Caco-2 (cell line): ENCODE measurements at regions not wholly inside any gene's neighbourhood (a gene's known extent, or its start where the extent isn't known, plus 50 kb on each side); places are given as distances from the start of the nearest gene placed in this dataset.

Source experiments
- BruUV-seq: library from RNA; stranded (reverse); fragments of 400-500 nt; replicated peaks from 2 replicates; lab custom pipeline; 2021; lab: Mats Ljungman, UMichigan
- CTCF ChIA-PET: fragments of 300-600 bp; sonication (Branson Sonifier 250); formaldehyde crosslinking; loops from one replicate; lab custom pipeline; 2022; ENCODE audit warnings: antibody characterized with exemption; lab: Charles Lee
- POLR2A ChIA-PET: fragments of 300-600 bp; sonication (Branson Sonifier 250); formaldehyde crosslinking; loops from one replicate; lab custom pipeline; 2022; ENCODE audit warnings: antibody characterized with exemption; lab: Charles Lee
- DNase-seq, 2 experiments: peaks; one replicate each; pipeline versions ENCODE4 v3.0.0 to v3.0.0-alpha.2; 2020 to 2022
- H3K27me3 ChIP-seq: replicated peaks from 2 replicates; pipeline ENCODE4 v1.6.0; 2011; ENCODE audit warnings: low read length; ENCODE audit not compliant: control insufficient read depth, insufficient read depth
- H3K36me3 ChIP-seq: 2 replicates; pipeline ENCODE4 v1.5.1; 2011; ENCODE audit warnings: low read length; ENCODE audit not compliant: control insufficient read depth, insufficient read depth
- H3K4me1 ChIP-seq: fragments of 250-450 bp; sonication (Bioruptor Pico); 2 replicates; pipeline ENCODE4 v1.5.1; 2020; ENCODE audit warnings: mild to moderate bottlenecking
- H3K4me3 ChIP-seq: 2 replicates; pipeline ENCODE4 v1.5.1; 2011; ENCODE audit warnings: low read depth, mild to moderate bottlenecking, control low read depth, low read length
- H3K9me3 ChIP-seq: fragments of 250-450 bp; sonication (Bioruptor Pico); 2 replicates; pipeline ENCODE4 v1.5.1; 2020; ENCODE audit warnings: mild to moderate bottlenecking, moderate library complexity
- H3K27ac Mint-ChIP-seq: one replicate; pipeline ENCODE4 v1.8.0; 2022; ENCODE audit warnings: mixed read lengths; ENCODE audit not compliant: unreplicated experiment
- H3K27me3 Mint-ChIP-seq: one replicate; pipeline ENCODE4 v1.8.0; 2022; ENCODE audit warnings: mixed read lengths; ENCODE audit not compliant: insufficient read depth, unreplicated experiment
- H3K36me3 Mint-ChIP-seq: one replicate; pipeline ENCODE4 v1.8.0; 2022; ENCODE audit warnings: mild to moderate bottlenecking, mixed read lengths; ENCODE audit not compliant: insufficient read depth, unreplicated experiment
- H3K4me1 Mint-ChIP-seq: one replicate; pipeline ENCODE4 v1.8.0; 2022; ENCODE audit warnings: low read depth, mixed read lengths; ENCODE audit not compliant: unreplicated experiment
- H3K4me3 Mint-ChIP-seq: one replicate; pipeline ENCODE4 v1.8.0; 2022; ENCODE audit warnings: mild to moderate bottlenecking, moderate library complexity, mixed read lengths; ENCODE audit not compliant: unreplicated experiment
- H3K9me3 Mint-ChIP-seq: one replicate; pipeline ENCODE4 v1.8.0; 2022; ENCODE audit warnings: mixed read lengths; ENCODE audit not compliant: unreplicated experiment
- intact Hi-C: fragments of 100-400 bp; cut with micrococcal nuclease; formaldehyde crosslinking; loops from one replicate; pipeline ENCODE4 v1.10.0; 2022; ENCODE audit not compliant: unreplicated experiment
- TF ChIP-seq, protein P1 (sequence below), 2 experiments: fragments of 200-600 bp in 1 of 2; IDR thresholded peaks; 1 replicate in 1 of 2; 2 replicates in 1 of 2; pipeline versions ENCODE4 v1.5.1 to v1.8.0; 2011 to 2022; ENCODE audit warnings: antibody characterized with exemption in 1 of 2, control low read depth in 1 of 2, inconsistent platforms in 1 of 2, low read depth in 1 of 2, low read length in 1 of 2, mild to moderate bottlenecking in 1 of 2, moderate library complexity in 1 of 2; ENCODE audit not compliant: insufficient read depth in 1 of 2, severe bottlenecking in 1 of 2, unreplicated experiment in 1 of 2

DNA sequence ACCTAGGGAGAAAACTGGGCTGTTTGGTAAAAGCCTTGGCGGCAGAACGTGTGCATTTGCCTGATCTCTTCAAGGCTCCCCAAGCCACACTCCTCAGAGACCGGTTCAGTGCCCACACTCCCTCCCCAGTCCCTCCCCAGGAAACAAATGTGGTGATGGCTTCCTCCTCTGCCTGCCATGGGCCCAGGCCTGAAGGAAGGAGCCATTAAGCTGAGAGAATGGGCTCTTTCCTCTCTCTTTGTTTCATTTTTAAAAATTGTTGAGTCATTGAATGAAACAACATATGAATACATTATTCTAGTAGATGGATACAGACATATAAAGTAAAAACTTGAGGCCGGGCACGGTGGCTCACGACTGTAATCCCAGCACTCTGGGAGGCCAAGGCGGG lies 50.6 kb upstream of the YWHAQ start:
- intact Hi-C loops: no loop called here
- CTCF ChIA-PET: no interaction called here
- Mint-ChIP-seq H3K36me3 (no peaks in the 10 kb centered on the region), H3K4me3 (no peak overlapping the region), H3K4me1 (no peaks in the 10 kb centered on the region), H3K27me3 (no peaks in the 10 kb centered on the region), H3K9me3 (no peaks in the 10 kb centered on the region), H3K27ac (no peak overlapping the region)
- H3K27me3 ChIP-seq: no peaks in the 10 kb centered on the region
- H3K4me3 ChIP-seq: no peak overlapping the region
- H3K9me3 ChIP-seq: no peaks in the 10 kb centered on the region
- no peaks in the 10 kb centered on the region for H3K36me3 ChIP-seq
- DNase-seq: no peak
- H3K4me1 ChIP-seq: no peaks in the 10 kb centered on the region
- POLR2A ChIA-PET: no interaction called here
- TF ChIP-seq, protein P1, sequence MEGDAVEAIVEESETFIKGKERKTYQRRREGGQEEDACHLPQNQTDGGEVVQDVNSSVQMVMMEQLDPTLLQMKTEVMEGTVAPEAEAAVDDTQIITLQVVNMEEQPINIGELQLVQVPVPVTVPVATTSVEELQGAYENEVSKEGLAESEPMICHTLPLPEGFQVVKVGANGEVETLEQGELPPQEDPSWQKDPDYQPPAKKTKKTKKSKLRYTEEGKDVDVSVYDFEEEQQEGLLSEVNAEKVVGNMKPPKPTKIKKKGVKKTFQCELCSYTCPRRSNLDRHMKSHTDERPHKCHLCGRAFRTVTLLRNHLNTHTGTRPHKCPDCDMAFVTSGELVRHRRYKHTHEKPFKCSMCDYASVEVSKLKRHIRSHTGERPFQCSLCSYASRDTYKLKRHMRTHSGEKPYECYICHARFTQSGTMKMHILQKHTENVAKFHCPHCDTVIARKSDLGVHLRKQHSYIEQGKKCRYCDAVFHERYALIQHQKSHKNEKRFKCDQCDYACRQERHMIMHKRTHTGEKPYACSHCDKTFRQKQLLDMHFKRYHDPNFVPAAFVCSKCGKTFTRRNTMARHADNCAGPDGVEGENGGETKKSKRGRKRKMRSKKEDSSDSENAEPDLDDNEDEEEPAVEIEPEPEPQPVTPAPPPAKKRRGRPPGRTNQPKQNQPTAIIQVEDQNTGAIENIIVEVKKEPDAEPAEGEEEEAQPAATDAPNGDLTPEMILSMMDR (IDR thresholded peaks at IDR 0.05; ENCODE audit: insufficient read depth in 1 of 2, low read depth in 1 of 2, low read length in 1 of 2, severe bottlenecking in 1 of 2, unreplicated experiment in 1 of 2): no peak
- no TSS peak for BruUV-seq

DNA sequence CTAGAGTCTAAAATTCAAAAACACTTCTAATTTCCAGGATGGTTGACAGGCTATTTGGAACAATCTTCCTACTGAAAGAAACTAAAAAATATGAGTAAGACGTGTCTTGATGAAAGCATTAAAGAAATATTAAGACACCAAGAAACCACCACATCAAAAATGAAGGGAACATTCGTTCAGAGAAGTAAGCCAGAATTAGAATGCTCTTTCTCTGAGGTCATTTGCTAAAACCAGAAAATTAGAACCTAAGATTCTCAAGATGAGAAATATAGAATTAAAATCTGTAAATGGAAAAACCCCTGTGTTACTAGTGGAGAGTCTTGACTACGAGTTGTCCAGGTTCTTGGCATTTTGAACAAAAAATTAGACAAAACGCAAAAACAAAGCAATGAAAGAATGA lies 54.8 kb upstream of the YWHAQ start:
- H3K27me3 Mint-ChIP-seq: no peaks in the 10 kb centered on the region
- Histone ChIP-seq H3K9me3 (no peaks in the 10 kb centered on the region), H3K27me3 (no peaks in the 10 kb centered on the region), H3K4me1 (no peaks in the 10 kb centered on the region), H3K36me3 (no peaks in the 10 kb centered on the region), H3K4me3 (no peak overlapping the region)
- no peaks in the 10 kb centered on the region for H3K9me3 Mint-ChIP-seq
- DNase-seq: no peak
- ChIA-PET CTCF (no interaction called here), POLR2A (no interaction called here)
- H3K4me3 Mint-ChIP-seq: no peak overlapping the region
- intact Hi-C loops: no loop called here
- no peaks in the 10 kb centered on the region for H3K36me3 Mint-ChIP-seq
- no TSS peak for BruUV-seq
- H3K4me1 Mint-ChIP-seq: no peaks in the 10 kb centered on the region
- TF ChIP-seq, protein P1 (IDR thresholded peaks at IDR 0.05; ENCODE audit: insufficient read depth in 1 of 2, low read depth in 1 of 2, low read length in 1 of 2, severe bottlenecking in 1 of 2, unreplicated experiment in 1 of 2): no peak
- no peak overlapping the region for H3K27ac Mint-ChIP-seq

DNA sequence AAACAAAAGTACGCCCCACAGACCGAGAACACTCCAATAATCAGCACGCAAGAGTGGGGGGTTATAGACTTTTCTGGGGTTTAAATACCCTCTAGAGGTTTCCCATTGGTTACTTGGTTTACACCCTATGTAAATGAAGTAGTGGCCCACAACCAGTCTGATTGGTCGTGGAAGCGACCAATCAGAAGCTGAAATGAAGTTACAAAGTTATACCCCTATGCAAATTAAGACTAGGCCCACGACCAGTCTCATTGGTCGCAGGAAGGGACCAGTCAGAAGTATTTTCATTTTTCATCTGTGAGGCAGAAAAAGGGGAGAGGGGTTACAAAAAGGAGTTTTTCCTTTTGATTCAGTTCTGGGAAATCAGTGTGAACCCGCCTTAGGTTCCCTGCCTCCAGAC lies 55.3 kb upstream of the YWHAQ start:
- CTCF ChIA-PET: no interaction called here
- Mint-ChIP-seq H3K36me3 (no peaks in the 10 kb centered on the region), H3K4me1 (no peaks in the 10 kb centered on the region), H3K4me3 (no peak overlapping the region), H3K27ac (no peak overlapping the region), H3K27me3 (no peaks in the 10 kb centered on the region), H3K9me3 (no peaks in the 10 kb centered on the region)
- Histone ChIP-seq H3K27me3 (no peaks in the 10 kb centered on the region), H3K36me3 (no peaks in the 10 kb centered on the region), H3K9me3 (no peaks in the 10 kb centered on the region), H3K4me1 (no peaks in the 10 kb centered on the region), H3K4me3 (no peak overlapping the region)
- no TSS peak for BruUV-seq
- intact Hi-C loops: no loop called here
- peak in 1 of 2 experiments; percentile 30 for DNase-seq
- TF ChIP-seq, protein P1 (IDR thresholded peaks at IDR 0.05; ENCODE audit: insufficient read depth in 1 of 2, low read depth in 1 of 2, low read length in 1 of 2, severe bottlenecking in 1 of 2, unreplicated experiment in 1 of 2): no peak
- POLR2A ChIA-PET: no interaction called here
